Adipocyte (in vitro differentiated cells): ENCODE measurements at regions not wholly inside any gene's neighbourhood (a gene's known extent, or its start where the extent isn't known, plus 50 kb on each side); places are given as distances from the start of the nearest gene placed in this dataset.
"Not testable (repeated sequence)": the region's sequence is repeated elsewhere in the genome, so short reads cannot be mapped to it uniquely, and the experiment has no call there.

Experiments
- DNase-seq: peaks from one replicate; pipeline ENCODE4 v3.0.0-alpha.2; 2015; ENCODE audit warnings: low read depth
- H3K27me3 ChIP-seq: replicated peaks from 2 replicates; pipeline ENCODE4 v1.7.0; 2013; ENCODE audit warnings: mild to moderate bottlenecking, low read length, moderate library complexity; ENCODE audit not compliant: control insufficient read depth, insufficient read depth
- H3K36me3 ChIP-seq: 2 replicates; pipeline ENCODE4 v1.7.0; 2013; ENCODE audit warnings: low read length, mild to moderate bottlenecking, moderate library complexity; ENCODE audit not compliant: control insufficient read depth, insufficient read depth, severe bottlenecking
- H3K4me1 ChIP-seq: 2 replicates; pipeline ENCODE4 v1.7.0; 2013; ENCODE audit warnings: mild to moderate bottlenecking, low read length, moderate library complexity; ENCODE audit not compliant: control insufficient read depth, insufficient read depth
- H3K4me3 ChIP-seq: 2 replicates; pipeline ENCODE4 v1.7.0; 2013; ENCODE audit warnings: mild to moderate bottlenecking, low read length, moderate library complexity
- H3K9ac ChIP-seq: 2 replicates; pipeline ENCODE4 v1.7.0; 2013; ENCODE audit warnings: mild to moderate bottlenecking, low read length, moderate library complexity
- H3K9me3 ChIP-seq: 2 replicates; pipeline ENCODE4 v1.7.0; 2013; ENCODE audit warnings: mild to moderate bottlenecking, low read length, moderate library complexity; ENCODE audit not compliant: control insufficient read depth

DNA sequence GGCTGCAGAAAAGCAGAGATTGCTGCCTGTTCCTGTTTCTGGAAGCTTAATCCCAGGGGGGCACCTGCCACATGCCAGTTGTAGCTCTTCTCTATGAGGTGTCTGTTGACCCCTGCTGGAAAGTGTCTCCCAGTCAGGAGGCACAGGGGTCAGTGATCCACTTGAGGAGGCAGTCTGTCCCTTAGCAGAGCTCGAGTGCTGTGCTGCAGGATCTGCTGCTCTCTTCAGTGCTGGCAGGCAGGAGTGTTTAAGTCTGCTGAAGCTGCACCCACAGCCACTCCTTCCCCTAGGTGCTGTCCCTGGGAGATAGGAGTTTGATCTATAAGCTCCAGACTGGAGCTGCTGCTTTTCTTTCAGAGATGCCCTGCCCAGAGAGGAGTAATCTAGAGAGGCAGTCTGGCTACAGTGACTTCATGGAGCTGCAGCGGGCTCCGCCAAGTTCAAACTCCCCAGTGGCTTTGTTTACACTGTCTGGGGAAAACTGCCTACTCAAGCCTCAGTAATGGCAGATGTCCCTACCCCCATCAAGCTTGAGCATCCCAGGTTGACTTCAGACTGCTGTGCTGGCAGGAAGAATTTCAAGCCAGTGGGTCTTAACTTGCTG, 57.6 kb upstream of the CROT start:
- no peaks in the 10 kb centered on the region for H3K9me3 ChIP-seq
- H3K9ac ChIP-seq: no peak overlapping the region
- H3K4me1 ChIP-seq: no peaks in the 10 kb centered on the region
- no peaks in the 10 kb centered on the region for H3K36me3 ChIP-seq
- no peak for DNase-seq
- H3K27me3 ChIP-seq: no peaks in the 10 kb centered on the region
- no peak overlapping the region for H3K4me3 ChIP-seq

DNA sequence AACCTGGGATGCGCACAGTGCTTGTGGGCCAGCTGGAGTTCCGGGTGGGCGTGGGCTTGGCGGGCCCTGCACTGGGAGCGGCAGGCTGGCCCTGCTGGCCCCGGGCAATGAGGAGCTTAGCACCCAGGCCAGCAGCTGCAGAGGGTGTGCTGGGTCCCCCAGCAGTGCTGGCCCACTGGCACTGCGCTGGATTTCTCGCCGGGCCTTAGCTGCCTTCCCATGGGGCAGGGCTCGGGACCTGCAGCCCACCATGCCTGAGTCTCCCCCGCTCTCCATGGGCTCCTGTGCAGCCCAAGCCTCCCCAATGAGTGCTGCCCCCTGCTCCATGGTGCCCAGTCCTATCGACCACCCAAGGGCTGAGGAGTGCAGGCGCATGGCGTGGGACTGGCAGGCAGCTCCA, 56.7 kb upstream of the CROT start:
- not testable (repeated sequence) for H3K9me3 ChIP-seq, H3K36me3 ChIP-seq, H3K27me3 ChIP-seq, DNase-seq, H3K4me1 ChIP-seq, H3K9ac ChIP-seq, H3K4me3 ChIP-seq

DNA sequence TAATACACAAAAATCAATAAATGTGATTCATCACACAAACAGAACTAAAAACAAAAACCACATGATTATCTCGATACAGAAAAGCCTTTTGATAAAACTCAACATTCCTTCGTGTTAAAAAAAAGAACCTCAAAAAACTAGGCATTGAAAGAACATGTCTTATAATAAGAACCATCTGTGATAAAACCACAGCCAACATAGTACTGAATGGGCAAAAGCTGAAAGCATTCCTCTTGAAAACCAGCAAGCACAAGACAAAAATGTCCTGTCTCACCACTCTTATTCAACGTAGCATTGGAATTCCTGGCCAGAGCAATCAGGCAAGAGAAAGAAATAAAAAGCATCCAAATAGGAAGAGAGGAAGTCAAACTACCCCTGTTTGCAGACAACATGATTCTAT, 49.9 kb upstream of the CROT start:
- not testable (repeated sequence) for H3K9me3 ChIP-seq, H3K4me3 ChIP-seq, H3K27me3 ChIP-seq, H3K9ac ChIP-seq, H3K4me1 ChIP-seq, H3K36me3 ChIP-seq
- peak; percentile 69 for DNase-seq
